EH (cell line): ENCODE measurements at regions not wholly inside any gene's neighbourhood (a gene's known extent, or its start where the extent isn't known, plus 50 kb on each side); places are given as distances from the start of the nearest gene placed in this dataset.
"Not testable (repeated sequence)": the region's sequence is repeated elsewhere in the genome, so short reads cannot be mapped to it uniquely, and the experiment has no call there.

Source experiments
- DNase-seq: peaks from one replicate; pipeline ENCODE4 v3.0.0-alpha.2; 2015; ENCODE audit warnings: low read depth

DNA sequence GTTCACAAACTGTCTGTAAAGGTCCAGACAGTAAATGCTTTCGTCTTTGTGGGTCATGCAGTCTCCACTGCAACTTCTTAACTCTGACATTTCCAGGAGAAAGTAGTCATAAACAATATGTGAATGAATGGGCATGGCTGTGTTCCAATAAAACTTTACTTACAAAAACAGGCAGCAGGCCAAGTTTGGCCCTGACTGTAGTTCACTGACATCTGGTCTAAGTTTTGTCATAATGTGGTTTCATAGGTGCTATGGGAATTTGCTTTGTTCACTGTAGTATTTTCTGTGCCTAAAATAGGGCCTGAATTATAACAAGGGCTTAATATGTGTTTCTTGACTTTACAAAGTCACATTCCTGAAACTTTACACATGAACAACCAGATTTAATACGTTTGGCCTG lies 186.0 kb upstream of the KBTBD8 start:
- peak; percentile 14 for DNase-seq

DNA sequence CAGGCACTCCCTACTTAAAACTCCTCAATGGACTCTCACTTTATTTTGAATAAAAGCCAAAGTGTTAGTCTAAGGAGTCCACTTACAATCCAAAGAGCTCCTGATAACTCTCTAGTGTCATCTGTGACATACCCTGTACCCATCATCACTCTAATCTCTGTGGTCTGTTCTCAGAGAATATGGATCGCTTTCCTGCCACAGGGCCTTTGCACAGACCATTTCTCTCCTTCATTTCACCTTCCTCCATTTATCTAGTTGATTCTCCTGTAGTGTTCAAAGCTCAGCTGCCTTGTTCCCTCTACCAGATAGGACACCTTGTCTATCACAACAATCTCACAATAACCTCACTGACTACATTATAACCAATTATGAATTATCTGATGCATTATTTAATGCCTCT lies 185.4 kb upstream of the KBTBD8 start:
- DNase-seq: no peak

DNA sequence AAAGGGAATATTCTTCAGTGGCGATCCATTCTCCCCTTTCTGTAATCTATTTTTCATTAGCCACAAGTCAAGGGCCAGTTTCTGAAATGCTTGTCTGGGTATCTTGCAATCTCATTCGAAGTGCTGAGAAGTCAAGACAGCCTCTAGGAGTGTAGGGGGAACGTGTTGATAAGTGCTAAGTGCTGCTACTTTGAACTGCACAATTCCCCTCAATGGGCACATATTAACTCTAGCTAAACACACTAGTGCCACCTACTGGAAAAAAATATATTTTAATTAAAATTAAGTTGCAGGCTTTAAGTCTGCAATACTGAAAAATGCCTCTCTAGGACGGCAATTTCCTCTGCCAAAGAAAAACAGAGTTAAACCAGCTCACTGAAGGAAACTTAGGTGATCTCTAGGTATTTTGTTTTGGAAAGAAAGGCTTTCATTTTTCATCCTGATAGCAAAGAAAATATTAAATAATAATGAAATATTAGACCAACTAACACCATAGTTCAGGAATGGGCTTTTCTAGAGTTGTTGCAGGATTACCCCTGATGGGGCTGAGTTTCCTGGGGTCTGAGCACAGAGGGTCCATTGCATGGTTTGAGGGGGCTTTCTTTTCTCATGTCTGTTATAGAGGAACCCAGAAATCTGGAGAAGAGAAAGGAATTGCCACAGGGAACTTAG lies 181.9 kb upstream of the KBTBD8 start:
- DNase-seq: peak; percentile 57

DNA sequence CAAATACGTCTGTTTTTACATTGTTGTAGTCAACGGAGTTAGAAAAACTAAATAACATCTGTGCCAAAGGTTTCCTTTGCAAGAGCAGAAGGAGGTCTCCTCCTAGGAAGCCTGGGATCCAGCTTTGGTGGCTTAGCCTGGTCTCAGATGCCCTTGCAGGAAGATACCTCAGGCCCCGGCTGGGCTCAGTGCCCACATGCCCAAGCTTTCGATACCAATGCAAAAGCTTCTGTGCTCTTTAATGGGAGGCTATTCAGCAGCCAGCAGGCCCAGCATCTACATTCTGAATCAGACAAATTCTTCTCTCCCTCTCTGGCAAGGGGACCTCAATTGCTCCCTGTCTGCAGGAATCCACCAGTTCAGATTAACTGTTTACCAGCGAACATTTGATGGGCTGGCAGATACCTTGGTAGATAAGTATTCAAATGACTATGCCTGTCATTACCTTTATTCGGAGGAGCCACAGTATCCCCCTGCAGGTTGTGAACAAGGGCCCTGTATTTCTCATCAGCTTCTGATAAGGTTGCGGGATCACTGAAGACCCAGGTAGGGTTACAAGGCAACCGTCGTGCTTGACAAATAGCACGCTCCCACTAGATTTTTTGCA lies 180.1 kb upstream of the KBTBD8 start:
- no peak for DNase-seq

DNA sequence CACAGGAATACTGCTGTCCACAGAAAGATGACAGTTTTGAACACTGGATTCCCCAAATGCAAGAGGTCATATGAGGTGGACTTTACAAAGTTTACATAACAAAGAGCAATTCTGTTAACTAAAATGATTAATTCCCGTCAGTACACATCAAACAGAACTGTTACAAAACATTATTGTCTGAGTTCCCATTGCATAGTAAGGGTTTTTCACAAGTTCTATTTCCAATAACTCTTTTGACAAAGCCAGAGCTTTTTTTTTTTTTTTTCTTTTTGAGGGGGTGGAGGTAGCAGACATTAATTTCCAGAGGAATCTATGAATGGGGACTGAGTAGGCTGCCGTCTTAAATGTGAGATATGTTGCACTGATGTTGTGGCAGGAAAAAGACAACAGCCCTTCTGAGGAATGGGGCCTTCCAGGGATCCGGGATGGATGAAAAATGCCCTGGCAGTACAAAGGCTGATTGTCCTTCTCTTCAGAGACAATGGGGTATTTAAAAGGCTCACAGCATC lies 178.1 kb upstream of the KBTBD8 start:
- DNase-seq: no peak

DNA sequence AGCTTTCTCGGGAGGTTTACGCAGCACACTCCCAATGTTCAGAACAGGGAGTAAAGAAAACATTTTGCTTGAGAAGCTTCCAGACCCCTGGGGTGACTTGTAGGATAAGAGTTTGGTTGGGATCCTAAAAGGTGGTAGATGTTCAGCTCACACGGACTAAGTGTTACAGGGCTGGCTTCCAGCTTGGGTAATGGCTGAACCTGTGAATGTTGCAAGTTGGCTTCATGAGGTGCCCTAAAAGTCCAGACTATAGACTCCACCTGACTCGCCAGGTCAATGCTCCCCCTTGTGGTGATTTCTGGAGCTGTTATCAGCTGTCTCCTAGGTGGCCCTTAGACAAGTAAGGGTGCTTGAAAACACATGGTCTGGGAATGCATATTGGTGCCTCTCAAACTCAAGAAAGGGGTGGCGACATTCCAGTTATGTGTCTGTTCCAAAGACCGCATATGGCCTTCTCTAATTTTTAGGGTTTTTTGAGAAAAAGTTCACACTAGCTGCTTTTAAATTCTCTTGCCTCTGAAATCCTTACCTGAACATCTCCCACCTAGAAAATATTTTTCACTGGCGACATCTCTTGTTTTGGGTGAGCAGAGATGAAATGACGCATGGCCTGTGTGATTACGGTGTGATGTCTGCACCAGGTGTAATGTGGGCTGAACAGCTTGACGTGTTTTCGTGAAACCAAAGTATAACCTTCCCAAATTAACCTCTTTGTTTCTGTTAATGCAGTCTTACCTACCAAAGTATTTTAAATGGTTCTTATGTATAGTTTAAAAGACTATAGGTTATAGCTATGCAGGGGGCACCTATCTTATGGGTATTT lies 175.7 kb upstream of the KBTBD8 start:
- DNase-seq: peak; percentile 56

DNA sequence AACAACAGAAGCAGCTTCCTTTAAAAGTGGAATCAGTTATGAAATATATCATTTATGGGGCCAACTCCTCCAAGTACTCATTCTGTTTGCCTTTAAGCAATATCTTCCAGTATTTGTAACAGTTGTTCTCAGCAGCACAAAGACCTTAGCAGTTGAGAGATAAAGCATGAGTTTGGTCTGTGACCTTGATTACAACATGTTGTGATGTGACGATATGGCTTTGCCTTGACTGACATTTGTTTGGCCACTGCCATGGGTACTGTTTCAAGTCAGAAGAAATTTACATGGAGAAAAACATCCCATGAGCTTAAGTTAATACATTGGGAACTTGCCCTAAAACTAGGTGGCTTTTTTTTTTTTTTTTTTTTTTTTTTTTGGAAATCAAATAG lies 175.1 kb upstream of the KBTBD8 start:
- DNase-seq: no peak

DNA sequence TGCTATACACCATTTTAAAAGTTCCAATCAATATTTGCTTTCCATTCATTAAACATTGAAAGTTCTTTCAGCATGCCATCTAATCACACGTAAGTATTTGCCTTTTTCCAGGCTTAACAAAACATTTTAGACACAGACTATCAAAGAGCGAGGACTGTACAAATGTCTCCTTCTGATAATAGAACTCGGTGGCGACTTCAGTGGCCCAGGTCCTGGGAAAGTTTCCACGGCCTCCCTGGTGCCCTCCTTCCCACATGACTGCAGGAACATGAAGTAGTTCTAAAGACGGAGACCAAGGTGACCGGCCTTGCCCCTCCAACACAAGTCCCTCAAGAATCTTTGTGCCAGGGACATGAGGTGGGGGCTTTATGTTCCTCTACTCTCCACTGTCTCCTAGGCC lies 174.6 kb upstream of the KBTBD8 start:
- no peak for DNase-seq

DNA sequence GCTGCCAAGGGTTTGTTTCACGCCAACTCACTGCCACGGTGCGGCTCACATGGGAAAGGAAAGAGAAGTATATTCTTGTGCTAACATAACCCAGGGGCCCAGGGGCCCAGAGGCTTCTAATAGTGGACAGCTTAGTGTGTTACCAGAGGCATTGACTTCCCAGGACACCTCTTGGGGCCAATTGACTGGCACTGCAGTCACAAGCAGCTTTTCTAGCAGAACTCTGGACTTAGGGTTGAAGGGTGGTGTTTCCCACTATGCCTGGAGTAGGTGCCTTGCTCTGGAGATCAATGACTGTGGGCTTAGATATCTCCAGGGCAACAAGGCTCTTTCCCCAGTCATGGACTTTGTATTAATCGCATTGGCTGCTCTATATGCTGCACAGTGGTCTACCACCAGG lies 172.7 kb upstream of the KBTBD8 start:
- no peak for DNase-seq

DNA sequence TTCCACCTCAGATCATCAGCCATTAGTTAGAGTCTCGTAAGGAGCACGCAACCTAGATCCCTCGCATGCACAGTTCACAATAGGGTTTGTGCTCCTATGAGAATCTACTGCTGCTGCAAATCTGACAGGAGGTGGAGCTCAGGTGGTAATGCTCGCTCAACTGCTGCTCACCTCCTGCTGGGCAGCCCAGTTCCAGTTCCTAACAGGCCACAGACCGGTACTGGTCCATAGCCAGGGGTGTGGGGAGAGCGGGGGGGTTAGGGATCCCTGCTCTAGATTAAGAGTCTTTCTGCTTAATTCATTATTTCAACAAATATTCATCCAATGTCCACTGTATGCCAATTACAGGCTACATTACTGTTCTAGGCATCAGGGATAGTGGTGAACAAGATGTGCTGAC lies 170.4 kb upstream of the KBTBD8 start:
- DNase-seq: no peak

DNA sequence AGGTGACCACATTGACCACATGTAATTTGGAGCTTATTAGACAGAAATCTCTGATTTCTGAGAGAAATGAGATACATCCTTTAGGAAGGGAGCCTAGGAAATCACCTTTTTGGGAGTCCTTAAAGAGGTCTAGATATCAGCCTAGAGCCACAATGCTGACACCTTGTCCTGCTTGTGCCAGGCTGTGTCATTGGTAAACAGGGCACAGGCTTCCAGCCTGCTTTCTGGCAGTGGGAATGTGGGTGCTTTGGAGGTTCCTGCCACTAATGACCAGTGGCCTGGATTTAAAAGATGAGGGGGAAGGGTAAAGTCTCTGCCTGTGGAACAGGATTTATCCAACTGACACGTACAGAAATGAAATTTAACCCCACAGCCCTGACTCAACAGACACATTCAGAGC lies 169.8 kb upstream of the KBTBD8 start:
- no peak for DNase-seq

DNA sequence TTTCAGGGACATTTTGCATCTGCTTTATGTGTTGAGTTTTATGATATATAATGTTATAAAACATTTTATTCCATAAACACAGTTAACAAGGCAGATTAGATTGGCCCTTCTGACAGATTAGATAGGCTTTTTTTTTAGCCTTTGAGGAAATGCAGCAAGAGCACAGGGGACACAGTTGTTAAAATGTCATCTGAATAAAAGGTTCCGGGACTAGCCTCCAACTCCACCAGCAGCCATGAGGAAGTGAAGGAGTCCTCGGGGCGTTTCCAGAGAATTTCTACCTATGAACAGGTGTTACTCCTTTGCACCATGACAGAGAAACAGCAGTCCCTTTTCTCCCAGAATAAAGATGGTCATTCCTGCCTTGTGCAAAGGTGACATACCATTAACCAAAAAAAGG lies 167.8 kb upstream of the KBTBD8 start:
- DNase-seq: no peak

DNA sequence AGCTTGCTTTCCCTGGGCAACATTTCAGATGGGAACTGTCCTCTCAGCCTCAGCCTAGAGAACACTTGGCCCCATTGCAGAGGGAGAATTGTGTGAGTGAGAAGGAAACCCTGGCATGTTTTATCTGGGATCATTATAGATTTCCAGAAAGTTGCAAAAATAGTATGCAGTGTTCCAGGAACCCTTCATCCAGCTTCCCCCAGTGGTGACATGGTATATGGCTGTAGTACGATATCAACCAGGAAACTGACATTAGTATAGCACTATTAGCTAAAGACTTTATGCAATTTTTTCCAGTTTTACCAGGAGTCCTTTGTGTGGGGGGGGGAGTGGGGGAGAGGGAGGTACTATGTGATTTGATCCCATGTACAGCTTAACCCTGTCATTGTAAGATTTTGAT lies 166.2 kb upstream of the KBTBD8 start:
- no peak for DNase-seq

DNA sequence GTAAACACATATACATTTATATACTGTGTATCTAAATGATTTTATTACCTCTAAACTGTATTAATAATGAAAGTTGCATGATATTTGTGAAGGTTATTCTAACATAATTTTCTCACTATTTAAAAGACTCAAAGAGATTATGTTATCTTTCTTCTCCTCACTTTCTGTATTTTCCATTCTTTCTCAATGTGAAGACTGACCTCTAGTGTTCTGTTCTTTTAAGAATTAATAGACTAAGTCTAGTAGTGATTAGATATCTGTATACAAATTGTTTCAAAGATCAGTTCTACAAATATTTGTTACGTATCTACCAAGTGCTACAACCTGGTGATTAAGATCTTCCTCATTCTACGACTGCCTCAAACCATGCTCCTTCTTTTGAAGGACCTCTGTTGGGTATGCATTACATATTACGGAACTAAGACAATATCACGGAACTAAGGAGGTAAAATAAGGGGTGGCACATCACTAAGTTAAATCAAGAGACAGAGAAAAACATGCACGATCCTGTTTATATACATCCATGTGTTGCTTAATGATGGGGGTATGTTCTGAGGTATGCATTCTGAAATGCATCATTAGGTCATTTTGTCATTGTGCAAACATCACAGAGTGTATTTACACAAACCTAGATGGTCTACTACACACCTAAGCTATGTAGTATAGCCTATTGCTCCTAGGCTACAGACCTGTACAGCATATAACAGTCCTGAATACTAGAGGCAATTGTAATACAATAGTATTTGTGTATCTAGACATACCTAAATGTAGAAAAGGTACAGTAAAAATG lies 161.5 kb upstream of the KBTBD8 start:
- DNase-seq: no peak

DNA sequence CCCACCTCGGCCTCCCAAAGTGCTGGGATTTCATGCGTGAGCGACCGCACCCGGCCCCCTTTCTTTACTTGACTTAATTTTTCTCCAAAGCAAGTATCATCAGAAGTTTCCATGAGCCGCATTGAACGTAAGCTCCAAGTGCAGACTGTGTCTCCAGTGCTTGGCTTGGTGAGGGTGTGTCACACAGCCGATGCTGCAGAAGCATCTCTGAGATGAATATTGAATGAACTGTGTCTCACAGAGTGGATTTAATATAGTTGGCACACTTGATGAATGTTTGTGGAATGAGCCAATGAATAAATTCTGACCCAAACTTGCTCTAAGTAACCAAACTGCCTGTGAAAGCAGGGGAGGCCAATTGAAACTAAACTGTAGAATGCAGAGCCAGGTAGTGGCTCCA lies 159.4 kb upstream of the KBTBD8 start:
- DNase-seq: no peak

DNA sequence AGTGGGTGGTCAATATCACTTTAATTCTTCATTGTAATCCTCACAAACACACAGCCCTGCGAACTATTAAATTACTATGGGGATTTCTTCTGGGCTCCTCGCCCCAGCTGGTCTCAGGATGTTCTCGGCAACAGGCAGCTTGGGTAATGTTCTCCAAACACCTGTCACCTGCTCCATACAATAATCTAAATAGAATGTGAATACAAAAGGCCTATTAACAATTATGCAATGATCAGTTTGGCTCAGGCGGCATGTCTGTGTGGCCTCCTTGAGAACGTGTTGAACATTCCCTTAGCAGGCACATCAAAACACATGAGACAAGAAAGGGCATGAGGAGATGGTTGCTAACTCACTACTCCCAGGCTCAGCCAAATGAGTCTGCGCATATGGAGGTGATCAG lies 158.6 kb upstream of the KBTBD8 start:
- no peak for DNase-seq

DNA sequence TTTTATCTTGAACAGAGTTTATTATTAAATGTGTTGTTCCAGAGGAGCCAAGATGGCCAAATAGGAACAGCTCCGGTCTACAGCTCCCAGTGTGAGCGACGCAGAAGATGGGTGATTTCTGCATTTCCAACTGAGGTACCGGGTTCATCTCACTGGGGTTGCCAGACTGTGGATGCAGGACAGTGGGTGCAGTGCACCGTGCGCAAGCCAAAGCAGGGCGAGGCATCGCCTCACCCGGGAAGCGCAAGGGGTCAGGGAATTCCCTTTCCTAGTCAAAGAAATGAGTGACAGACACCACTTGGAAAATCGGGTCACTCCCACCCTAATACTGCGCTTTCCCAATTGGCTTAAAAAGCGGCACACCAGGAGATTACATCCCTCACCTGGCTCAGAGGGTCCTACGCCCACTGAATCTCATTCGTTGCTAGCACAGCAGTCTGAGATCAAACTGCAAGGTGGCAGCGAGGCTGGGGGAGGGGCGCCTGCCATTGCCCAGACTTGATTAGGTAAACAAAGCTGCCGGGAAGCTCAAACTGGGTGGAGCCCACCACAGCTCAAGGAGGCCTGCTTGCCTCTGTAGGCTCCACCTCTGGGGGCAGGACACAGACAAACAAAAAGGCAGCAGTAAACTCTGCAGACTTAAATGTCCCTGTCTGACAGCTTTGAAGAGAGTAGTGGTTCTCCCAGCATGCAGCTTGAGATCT lies 155.2 kb upstream of the KBTBD8 start:
- not testable (repeated sequence) for DNase-seq

DNA sequence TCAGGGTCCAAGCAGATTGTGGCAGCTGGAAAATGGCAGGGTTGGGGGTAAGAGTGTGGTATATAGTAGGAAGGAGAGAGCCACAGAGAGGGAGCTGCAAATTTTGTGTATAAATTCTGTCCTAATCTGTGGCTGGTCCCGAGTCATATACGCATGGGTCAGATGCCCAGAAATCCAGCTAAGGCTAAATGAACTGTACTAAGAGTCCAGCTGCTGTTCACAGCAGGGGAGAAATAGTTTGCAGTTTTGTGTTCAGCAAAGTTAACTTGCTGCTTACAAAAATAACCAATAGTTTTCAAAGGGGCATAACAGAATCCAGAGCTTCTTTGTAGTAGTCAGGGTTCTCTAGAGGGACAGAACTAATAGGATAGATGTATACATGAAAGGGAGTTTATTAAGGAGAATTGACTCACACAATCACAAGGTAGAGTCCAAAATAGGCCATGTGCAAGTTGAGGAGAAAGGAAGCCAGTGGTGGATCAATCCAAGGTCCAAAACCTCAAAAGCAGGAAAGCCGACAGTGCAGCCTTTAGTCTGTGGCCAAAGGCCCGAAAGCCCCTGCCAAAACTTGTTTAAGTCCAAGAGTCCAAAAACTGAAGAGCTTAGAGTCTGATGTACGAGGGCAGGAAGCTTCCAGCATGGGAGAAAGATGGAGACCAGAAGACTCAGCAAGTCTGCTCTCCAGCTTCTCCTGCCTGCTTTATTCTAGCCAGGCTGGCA lies 146.1 kb upstream of the KBTBD8 start:
- no peak for DNase-seq

DNA sequence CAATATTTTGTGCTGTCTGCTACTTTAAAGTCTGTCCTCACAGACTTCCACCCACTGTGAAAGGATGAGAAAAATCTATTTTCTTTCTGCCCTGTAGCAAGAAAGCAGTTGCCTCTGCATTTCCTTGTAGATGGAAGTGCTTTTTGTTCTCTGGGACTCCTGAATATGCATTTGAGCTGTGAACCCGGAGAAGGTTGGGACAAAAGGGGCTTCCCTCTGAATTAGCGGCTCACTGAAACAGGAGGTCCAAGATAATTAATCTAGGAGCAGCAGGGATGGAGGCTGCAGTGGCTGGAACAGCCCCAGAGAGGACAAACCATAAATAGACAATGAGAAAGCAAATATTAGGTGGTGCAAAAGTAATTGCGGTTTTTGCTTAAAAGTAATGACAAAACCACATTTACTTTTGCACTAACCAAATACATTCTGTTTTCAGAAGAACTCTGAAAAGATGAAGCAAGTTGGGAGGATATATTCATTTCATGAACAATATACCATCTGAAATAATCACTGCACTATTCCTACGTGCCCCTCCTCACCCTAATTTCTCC lies 143.4 kb upstream of the KBTBD8 start:
- DNase-seq: no peak

DNA sequence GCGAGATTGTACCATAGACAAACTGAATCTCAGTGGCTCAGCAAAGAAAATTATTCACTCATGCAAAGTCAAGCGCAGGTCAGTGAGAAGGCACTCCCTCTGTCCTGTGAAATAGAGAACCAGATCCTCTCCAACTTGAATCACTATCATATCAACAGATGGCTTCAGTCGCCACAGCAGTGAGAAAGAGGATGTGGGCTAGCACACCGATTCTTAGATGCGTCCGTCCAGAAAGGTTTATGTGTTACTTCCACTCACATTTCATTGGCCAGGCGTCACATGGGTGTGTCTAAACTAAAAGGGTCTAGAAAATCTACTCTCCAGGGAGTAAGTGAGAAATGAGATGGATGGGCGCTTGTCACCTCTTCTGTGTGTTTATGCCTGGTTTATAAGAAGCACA lies 141.6 kb upstream of the KBTBD8 start:
- DNase-seq: no peak
